C4-2B (cell line): ENCODE measurements at regions not wholly inside any gene's neighbourhood (a gene's known extent, or its start where the extent isn't known, plus 50 kb on each side); places are given as distances from the start of the nearest gene placed in this dataset.

Experiments
- CTCF ChIP-seq: fragments of 450-650 bp; conservative IDR thresholded peaks from 2 replicates; pipeline ENCODE4 v1.5.1; 2017; ENCODE audit warnings: mild to moderate bottlenecking
- ZFX ChIP-seq: fragments of 450-650 bp; IDR thresholded peaks from 2 replicates; pipeline ENCODE4 v1.6.1; 2017

GRCh38 chr2:81981585-81981984 is 1677.0 kb upstream of the LRRTM1 start:
- TF ChIP-seq CTCF (no peak), ZFX (no peak)
